ENCODE measurements at regions not wholly inside any gene's neighbourhood (a gene's known extent, or its start where the extent isn't known, plus 50 kb on each side); places are given as distances from the start of the nearest gene placed in this dataset.
"Not testable (repeated sequence)": the region's sequence is repeated elsewhere in the genome, so short reads cannot be mapped to it uniquely, and the experiment has no call there.

DNA sequence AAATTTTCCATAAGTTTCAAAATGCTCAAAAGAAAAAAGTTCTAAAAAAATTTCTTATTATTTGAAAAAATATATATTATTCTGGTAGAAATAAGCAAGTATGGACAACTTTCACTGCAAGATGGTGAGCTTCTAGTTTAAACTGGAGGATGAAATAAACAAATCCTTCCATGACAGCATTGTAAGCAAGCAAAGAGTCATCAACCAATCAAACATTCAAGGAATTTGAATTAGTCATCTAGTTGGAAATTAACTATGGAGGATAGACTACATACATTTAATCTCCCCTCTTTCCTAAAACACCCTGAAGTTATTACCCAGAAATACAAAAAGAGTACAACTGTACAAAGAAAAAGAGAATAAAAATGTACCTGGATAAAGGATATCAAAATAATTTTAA lies 51.0 kb upstream of the IRX5 start:
- no peaks in the 10 kb centered on the region for H3K27me3 ChIP-seq
- DNase-seq: no peak

DNA sequence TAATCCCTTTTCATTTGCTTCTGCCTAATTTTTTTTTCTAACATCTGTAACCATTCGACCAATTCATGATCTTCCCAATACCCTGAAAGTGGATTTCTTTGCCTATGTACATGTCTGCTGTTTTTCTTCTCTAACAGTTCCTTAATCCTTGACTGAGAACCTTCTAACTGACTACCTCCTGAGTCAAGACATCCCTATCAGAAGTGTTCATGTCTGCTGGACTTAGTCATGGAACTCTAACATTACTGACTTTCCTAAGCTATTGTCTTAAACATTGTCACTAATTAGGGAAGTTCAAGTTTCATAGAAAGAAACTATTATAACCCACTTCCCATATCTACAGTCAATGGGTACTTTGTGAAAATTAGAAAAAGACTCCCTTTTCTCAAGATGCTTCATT lies 52.4 kb upstream of the IRX5 start:
- Histone ChIP-seq H3K27me3 (no peaks in the 10 kb centered on the region), H3K4me3 (no peak overlapping the region), H3K27ac (no peak overlapping the region), H3K36me3 (no peaks in the 10 kb centered on the region), H3K4me1 (no peaks in the 10 kb centered on the region), H3K9me3 (no peaks in the 10 kb centered on the region)
- no peak for DNase-seq
- intact Hi-C loops (cut with DNase I; ENCODE audit: low total_unique reads): no loop called here
- no peak for TF ChIP-seq POLR2A (IDR thresholded peaks at IDR 0.05)
- TF ChIP-seq, protein P1, sequence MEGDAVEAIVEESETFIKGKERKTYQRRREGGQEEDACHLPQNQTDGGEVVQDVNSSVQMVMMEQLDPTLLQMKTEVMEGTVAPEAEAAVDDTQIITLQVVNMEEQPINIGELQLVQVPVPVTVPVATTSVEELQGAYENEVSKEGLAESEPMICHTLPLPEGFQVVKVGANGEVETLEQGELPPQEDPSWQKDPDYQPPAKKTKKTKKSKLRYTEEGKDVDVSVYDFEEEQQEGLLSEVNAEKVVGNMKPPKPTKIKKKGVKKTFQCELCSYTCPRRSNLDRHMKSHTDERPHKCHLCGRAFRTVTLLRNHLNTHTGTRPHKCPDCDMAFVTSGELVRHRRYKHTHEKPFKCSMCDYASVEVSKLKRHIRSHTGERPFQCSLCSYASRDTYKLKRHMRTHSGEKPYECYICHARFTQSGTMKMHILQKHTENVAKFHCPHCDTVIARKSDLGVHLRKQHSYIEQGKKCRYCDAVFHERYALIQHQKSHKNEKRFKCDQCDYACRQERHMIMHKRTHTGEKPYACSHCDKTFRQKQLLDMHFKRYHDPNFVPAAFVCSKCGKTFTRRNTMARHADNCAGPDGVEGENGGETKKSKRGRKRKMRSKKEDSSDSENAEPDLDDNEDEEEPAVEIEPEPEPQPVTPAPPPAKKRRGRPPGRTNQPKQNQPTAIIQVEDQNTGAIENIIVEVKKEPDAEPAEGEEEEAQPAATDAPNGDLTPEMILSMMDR (IDR thresholded peaks at IDR 0.05): no peak

More for the DNA sequence above, 51.0 kb upstream of the IRX5 start:
- TF ChIP-seq POLR2A (IDR thresholded peaks at IDR 0.05): no peak
- TF ChIP-seq, protein P1 (IDR thresholded peaks at IDR 0.05): no peak
- intact Hi-C loops (cut with DNase I; ENCODE audit: low total_unique reads): no loop called here
- Histone ChIP-seq H3K9me3 (no peaks in the 10 kb centered on the region), H3K27ac (no peak overlapping the region), H3K4me1 (no peaks in the 10 kb centered on the region), H3K36me3 (no peaks in the 10 kb centered on the region), H3K4me3 (no peak overlapping the region)

DNA sequence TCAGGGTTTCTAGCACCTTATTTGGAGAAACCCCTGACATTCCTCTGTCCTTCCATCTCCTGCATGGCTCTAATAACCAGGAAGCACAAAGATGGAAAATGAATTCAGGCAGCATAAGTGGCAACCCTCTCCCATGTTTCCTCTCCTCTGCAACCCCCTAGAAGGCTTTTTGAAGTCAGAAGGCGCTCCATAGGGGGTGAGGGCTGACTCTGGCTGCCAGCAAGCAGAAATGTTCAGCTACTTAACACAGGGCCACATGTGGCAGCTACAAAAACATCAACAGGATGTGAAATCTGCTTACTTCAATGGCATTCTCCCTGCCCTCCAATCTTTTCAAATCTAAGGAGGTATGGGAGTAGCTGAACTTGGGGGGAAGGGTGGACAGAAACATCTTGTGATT lies 55.2 kb upstream of the IRX5 start:
- Histone ChIP-seq H3K4me1 (no peaks in the 10 kb centered on the region), H3K4me3 (no peak overlapping the region), H3K9me3 (no peaks in the 10 kb centered on the region), H3K27ac (no peak overlapping the region), H3K36me3 (no peaks in the 10 kb centered on the region), H3K27me3 (no peaks in the 10 kb centered on the region)
- DNase-seq: no peak
- TF ChIP-seq, protein P1 (IDR thresholded peaks at IDR 0.05): no peak
- TF ChIP-seq POLR2A (IDR thresholded peaks at IDR 0.05): no peak
- intact Hi-C loops (cut with DNase I; ENCODE audit: low total_unique reads): no loop called here

DNA sequence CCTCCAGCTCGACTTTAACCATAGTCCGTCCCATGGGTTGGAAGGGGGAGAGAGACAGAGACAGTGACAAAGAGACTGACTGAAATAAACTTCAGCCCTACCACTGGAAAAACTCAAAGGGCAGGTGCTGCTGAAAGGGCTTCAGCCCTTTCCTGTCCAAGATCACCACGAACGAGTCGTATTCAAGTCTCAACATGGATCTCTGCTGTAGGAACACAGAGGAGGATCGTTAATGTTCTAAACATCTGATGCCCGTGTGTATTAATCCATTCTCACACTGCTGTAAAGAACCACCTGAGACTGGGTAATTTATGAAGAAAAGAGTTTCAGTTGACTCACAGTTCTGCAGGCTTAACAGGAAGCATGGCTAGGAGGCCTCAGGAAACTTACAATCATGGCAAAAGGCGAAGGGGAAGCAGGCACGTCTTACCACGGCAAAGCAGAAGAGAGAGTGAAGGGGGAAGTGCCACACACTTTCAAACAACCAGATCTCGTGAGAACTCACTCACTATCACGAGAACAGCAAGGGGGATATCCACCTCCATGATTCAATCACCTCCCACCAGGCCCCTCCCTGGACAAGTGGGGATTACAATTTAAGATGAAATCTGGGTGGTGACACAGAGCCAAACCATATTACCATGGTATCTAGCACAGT lies 56.8 kb upstream of the IRX5 start:
- H3K9me3 ChIP-seq; DNase-seq; H3K27me3 ChIP-seq; intact Hi-C loops (cut with DNase I; ENCODE audit: low total_unique reads); H3K27ac ChIP-seq; H3K4me1 ChIP-seq; H3K4me3 ChIP-seq; H3K36me3 ChIP-seq: not testable (repeated sequence)

DNA sequence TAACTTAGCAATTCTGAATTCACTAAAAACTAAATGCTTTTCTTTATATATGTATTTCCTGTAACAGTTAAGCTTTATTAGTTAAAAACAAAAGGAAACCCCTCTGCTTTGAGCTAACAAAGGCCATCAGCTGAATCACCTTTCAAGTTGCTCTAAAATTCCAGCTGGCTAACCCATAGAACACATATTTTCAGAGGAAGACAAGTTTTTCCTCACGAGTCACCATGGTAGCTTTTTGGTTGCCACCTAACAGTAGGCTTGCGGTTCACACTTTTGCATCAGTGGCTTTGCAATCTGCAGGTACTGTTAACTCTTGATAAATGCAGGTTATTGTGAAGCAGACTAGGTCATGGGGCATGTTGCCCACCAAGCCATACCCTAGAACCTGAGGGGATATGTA lies 57.6 kb upstream of the IRX5 start:
- H3K27ac ChIP-seq: no peak overlapping the region
- H3K4me3 ChIP-seq: no peak overlapping the region
- H3K36me3 ChIP-seq: no peaks in the 10 kb centered on the region
- H3K9me3 ChIP-seq: no peaks in the 10 kb centered on the region
- no peaks in the 10 kb centered on the region for H3K4me1 ChIP-seq
- intact Hi-C loops (cut with DNase I; ENCODE audit: low total_unique reads): no loop called here
- no peaks in the 10 kb centered on the region for H3K27me3 ChIP-seq
- TF ChIP-seq POLR2A (IDR thresholded peaks at IDR 0.05): no peak
- TF ChIP-seq, protein P1 (IDR thresholded peaks at IDR 0.05): no peak
- DNase-seq: no peak

DNA sequence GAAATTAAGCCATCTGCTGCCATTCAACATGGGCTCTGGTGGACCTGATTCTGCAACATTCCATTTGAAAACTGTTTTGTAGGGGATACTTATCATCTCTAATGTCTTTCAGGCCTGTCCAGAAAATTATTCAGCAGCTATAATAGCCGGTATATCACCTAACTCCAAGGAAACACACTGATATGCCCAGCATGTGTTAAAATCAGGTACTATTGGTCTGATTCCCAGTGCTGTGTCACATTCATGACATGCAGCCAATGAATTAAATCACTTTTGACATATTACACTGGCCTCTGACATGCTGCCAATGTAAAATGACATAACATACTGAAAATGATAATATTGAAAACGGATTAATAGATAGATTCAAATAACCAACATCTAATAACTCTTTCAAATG lies 60.5 kb upstream of the IRX5 start:
- H3K27me3 ChIP-seq: no peaks in the 10 kb centered on the region
- H3K4me3 ChIP-seq: no peak overlapping the region
- no peak for TF ChIP-seq POLR2A (IDR thresholded peaks at IDR 0.05)
- TF ChIP-seq, protein P1 (IDR thresholded peaks at IDR 0.05): no peak
- H3K9me3 ChIP-seq: no peaks in the 10 kb centered on the region
- no peak overlapping the region for H3K27ac ChIP-seq
- intact Hi-C loops (cut with DNase I; ENCODE audit: low total_unique reads): no loop called here
- H3K4me1 ChIP-seq: no peaks in the 10 kb centered on the region
- DNase-seq: no peak
- no peaks in the 10 kb centered on the region for H3K36me3 ChIP-seq
